Thyroid gland (tissue), 4 donors: ENCODE measurements at regions not wholly inside any gene's neighbourhood (a gene's known extent, or its start where the extent isn't known, plus 50 kb on each side); places are given as distances from the start of the nearest gene placed in this dataset.

Experiments used
- CTCF ChIP-seq, 6 experiments: fragments of 200-600 bp in 3 of 6; fragments of 450-650 bp in 3 of 6; sonication (generic) in 3 of 6; IDR thresholded peaks; one replicate each; pipeline ENCODE4 v1.5.1; 2016 to 2019; ENCODE audit warnings: antibody characterized with exemption in 6 of 6, mild to moderate bottlenecking in 2 of 6, inconsistent platforms in 1 of 6, moderate library complexity in 1 of 6
- POLR2A ChIP-seq, 2 donors: fragments of 450-650 bp; IDR thresholded peaks; one replicate each; pipeline ENCODE4 v1.6.1; 2017; ENCODE audit warnings: antibody characterized with exemption in 2 of 2, mild to moderate bottlenecking in 2 of 2, moderate library complexity in 1 of 2

GRCh38 chr18:44342162-44342561, 338.5 kb upstream of the SETBP1 start:
- no peak for TF ChIP-seq CTCF (IDR thresholded peaks at IDR 0.05)
- TF ChIP-seq POLR2A (IDR thresholded peaks at IDR 0.05), result no peak
